ENCODE measurements at regions not wholly inside any gene's neighbourhood (a gene's known extent, or its start where the extent isn't known, plus 50 kb on each side); places are given as distances from the start of the nearest gene placed in this dataset.

DNA sequence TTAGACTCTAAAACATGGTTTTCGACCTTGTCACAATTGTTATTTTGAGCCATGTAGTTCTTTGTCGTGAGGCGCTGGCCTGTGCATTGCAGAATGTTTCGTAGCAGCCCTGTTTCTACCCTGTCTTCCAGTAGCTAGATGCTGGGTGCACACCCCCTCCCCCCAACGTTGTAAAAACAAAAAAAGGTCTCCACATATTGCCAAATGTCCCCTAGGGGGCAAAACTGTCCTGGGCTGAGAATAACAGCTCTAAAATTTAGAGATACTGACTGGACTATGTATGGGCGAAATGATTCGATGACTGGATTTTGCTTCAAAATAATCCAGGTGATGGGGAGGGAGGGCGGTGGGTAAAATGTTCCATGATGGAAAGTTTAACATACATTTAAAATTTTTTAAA is 126.1 kb upstream of the FUT8 start:
- no peak for DNase-seq

DNA sequence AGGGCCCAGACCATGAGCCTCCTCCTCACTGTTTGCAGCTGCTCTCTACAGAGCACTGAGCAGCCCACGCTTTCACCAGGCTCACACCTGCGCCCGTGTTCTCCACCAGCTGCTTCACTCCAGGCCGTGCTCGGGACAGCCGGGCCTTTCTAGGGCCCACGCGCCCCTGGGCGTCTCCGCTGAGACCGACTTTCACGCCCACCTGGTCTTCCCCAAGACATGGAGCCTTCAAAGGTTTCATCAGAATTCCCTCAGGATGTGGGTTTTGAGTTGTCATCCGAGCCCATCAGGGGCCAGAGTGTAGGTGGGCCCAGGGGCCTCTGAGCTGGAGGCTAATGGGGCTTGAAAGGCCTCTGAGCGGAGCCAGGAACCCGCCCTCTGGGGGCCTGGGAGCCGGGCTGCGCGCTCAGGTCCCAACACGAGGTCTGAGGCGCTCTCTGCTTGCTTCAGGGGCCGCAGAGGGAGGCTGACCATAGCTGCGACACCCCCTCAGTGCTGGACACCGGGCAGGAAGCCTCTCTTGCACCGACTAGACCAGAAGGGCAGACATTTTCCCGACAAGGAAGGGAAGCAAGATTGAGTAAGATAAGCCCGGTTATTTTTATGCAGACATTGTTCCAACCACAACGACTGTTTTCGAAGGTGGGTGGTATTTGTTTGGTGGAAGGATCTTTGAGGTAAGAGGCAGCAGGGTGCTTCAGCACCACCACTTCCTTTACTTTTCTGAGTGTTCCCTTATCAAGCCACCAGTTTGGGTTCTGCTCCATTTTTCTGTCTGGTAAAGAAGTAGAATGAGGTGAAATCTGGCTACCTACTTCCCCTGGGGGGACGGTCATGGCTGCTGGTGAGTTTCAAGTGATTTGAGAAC is 125.0 kb upstream of the FUT8 start:
- DNase-seq, result no peak

DNA sequence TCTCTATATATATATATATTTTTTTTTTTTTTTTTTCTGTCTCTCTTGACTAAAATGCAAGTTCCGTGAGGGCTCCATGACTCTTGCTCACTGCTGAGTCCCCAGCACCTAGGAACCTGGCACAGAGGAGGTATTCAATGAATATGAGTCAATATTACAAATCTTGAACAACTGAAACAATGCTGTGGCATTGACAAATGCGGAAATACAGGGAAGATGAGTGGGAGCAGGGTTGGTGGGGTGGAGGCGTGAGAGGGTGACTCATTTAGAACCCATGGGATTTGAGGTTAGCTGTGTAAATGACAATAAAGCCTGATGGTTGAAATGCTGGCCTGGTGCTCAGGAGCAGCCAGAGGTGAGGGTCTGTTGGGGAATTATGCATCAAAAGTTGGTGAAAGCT is 121.7 kb upstream of the FUT8 start:
- no peak for DNase-seq

DNA sequence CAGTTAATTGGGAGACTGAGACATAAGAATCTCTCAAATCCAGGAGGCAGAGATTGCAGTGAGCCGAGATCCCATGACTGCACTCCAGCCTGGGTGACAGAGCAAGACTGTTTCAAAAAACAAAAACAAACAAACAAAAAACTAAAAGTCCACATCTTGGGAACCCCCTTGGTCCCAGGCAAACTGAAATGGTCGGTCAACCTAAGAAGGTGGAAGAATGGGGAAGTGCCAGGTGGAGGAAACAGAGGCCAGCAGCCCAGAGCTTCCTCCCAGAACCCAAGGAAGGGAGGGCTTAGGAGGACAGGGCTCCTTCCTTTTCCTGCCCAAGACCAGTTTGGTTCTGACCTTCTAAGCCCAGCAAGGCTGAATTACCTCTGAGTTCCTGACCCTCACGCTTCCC is 121.0 kb upstream of the FUT8 start:
- no peak for DNase-seq

DNA sequence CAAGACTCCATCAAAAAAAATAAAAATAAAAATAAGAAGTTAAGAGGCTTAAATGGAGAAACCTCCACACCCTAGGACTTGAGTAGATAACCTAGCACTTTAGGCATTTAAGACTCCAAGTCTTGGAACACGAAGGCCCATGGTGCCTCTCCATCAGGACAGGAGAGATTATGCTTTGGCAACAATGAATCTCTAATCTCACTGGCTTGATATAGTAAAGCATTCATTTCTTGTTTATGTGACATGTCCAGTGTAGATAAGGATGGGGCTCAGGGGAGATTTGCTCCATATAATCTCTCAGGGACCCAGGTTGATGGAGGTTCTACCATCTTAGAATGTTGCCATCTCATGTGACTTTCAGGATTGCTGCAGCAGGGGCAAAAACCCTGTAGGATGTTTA is 117.7 kb upstream of the FUT8 start:
- no peak for DNase-seq

DNA sequence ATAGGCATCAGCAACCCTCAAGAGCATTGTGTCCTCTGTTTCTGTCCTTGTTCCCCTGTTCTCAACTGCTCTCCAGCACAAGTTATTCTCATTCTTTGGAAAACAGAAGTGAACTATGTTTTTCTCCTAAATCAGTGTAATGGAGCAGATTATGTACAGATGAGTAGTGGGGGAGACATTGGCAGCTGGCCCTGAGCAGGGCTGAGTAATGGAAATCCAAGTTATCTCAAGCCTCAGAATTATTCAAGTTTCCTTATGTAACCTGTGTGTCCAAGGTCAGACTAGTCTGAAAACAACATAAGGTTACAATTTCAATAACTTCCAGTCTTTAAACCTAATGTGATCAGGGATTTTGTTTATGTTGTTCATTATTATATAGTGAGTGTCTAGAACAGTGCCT is 116.1 kb upstream of the FUT8 start:
- no peak for DNase-seq

DNA sequence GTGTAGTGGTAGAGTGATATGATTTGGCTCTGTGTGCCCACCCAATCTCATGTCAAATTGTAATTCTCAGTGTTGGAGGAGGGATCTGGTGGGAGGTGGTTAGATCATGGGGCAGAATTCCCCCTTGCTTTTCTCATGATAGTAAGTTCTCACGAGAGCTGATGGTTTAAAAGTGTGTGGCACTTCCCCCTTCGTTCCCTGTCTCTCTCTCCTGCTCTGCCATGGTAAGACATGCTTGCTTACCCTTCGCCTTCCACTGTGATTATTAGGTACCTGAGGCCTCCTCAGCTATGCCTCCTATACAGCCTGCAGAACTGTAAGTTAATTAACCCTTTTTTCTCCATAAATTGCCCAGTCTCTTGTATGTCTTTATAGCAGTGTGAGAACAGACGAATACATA is 115.7 kb upstream of the FUT8 start:
- no peak for DNase-seq

DNA sequence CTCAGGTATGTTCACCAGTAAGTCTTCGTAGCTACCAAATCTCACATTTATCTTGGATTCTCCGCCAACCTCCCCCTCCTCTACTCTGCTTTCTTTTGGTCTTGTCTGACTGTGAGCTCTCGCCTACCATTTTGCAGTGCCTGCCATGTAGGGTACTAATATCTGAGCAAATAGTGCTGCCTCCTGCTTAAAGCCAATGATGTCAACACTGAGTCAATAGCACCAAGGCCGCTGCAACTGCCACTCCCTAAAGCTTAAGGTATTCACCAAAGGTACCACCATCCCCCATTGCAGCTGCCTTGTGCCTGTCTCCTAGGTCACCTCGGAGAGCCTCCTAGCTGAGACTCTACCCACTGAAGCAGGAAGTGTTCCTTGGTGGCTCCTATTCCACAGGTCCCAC is 114.8 kb upstream of the FUT8 start:
- no peak for DNase-seq

DNA sequence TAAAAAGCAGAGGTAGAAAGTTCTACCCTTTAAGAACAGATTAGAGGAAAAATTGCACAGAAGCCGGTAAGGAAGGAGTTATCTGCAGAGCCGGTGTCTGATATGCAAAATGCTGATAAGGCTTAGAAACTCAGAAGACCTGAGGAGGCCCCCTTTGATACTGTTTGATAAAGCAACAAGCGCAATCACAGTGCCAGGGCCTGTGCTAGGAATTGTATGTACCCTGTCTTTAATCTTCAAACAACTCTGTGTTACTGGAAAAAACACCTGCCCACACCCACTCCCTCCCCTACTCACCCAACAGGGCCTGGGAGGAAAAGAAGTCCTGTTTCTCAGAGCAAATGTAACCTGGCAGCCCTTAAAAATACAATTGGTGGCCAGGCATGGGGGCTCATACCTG is 112.7 kb upstream of the FUT8 start:
- no peak for DNase-seq

DNA sequence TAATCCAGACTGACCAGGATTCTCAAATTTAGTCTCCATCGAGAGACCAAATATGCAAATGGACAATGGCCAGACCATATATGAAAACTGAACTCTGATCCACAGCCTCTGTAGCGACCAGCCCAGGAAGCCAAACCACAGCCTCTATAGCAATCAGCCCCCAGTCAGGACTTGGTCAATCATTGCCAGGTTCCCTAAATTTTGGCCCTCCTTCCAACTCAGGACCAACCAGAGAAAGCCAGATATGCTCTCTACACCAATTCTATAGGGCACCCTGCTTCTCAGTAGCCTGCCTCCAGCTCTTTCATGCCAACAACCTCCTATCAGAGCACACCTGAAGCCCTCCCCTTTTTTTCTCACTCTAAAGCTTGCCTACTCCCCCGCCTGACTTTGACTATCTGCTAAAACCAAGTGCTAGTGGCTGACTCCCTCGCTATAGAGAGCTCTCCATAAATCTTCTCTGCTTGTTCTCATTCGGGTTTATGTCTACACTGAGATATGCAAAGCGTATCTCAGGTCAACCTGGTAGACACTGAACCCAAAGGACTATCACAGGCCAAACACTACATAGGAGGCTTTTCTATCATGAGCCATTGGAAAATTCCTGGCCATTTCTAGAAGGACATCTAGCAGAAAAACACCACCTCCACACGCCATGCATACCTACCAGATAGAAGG is 110.5 kb upstream of the FUT8 start:
- DNase-seq, result no peak

DNA sequence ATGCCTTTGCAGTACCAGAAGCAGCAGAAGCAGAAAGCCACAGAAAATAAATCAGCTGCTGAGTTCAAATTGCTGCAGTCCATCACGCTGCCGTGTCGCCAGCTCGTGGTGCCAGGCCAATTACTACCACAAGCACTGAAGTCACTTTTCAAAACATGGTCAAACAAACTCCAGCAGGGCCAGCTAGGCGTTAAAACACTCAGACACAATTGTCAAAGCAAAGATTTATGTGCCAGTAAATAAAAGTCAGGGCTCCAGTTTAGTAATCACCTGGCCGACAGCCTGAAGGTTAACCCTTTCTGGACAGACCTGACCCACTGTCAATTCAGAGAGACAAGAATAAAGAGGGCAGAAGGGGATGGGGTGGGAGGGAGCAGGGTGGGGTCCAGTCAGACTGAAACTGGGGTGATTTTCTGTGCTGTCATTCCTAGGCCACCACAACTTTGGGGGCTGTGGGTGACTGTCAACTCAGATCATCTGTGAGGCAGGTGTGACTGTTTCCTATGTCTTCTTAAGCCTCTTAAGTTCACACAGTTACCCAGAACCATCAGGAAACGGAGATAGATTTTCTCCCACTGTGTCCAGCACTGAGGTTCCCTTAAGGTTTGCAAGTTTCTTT is 109.8 kb upstream of the FUT8 start:
- DNase-seq, result no peak

DNA sequence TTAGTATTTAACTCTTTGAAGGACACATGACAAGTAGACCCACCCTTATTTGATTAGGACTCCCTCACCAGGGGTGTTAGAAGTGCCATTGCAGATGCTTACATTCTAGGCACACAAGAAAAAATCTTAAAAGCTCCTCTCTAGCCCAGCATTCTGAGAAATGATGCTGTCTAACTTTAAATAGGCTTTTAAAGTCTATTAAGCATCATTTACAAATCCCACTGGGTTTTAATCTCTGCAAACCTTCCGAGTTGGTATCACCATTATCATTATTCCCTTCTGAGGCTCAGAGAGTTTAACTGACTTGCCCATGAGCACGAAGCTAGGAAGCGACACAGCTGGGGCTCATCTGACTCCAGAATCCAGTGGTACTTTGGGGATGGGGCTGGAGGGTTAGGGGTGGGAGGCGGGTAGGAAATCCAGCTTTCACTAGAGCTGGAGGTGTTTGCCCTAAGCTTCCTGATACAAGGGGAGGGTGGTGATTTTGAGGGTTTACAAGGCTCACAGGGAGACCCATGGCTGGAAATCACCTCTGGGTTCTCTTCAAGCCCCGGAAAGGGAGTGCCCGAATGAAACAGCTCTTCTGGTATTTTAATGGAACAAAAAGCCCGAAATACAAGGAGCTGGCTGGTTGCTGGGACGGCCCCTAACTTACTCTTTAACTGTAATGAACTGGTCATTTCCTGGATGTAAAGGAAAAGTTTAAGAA is 109.2 kb upstream of the FUT8 start:
- no peak for DNase-seq

DNA sequence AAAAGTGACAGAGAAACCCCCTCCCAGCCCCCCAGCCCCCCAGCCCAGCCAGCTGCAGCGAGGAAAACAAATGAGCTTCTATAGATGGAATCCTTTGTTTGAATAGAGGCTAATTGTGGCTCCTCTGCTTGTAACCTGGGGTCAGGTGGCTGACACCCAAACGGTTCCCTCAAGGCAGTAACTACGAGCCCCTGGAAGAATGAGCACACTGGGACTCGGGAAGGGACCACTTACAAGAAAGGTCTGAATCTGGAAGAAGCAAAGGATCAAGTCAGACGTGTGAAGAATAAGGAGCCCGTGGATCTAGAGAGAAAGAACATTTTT is 108.7 kb upstream of the FUT8 start:
- DNase-seq, result no peak

DNA sequence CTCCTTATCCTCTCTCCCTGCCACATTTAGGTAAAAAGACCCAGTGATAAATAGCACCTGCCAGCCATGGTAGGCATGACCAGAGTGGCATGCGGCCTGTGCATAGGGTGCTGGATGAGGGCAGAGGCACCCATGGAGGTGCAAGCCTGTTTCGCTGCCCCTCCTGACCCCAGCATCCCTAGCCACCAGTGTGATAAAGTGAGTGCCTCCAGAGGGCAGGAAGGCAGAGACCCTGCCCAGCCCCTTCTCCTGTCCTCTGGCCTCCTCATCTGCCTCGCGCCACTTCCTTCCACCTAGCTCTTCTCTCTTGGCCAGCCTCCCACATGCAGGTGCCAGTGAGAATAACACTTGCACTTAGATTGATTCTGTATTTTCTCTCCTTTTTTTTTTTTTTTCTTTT is 108.3 kb upstream of the FUT8 start:
- no peak for DNase-seq

DNA sequence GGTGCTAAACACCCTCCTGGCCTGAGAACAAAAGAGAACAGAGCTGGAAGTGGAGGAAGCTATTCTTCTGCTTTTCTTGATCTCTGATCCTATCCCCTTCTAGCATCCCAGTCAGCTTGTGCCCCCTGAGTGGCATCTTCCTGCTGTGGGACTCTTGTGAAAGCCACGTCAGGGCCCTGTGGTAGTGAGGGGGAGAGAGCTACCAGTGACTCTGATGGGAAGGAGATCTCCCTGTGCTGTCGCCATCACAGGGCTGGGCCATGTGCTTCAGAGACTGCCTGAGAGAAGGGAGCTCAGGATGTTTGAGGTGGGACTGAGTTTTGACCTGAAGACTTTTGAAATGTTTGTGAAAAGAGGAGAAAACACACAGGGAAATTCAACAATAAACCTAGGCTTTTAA is 107.6 kb upstream of the FUT8 start:
- no peak for DNase-seq

DNA sequence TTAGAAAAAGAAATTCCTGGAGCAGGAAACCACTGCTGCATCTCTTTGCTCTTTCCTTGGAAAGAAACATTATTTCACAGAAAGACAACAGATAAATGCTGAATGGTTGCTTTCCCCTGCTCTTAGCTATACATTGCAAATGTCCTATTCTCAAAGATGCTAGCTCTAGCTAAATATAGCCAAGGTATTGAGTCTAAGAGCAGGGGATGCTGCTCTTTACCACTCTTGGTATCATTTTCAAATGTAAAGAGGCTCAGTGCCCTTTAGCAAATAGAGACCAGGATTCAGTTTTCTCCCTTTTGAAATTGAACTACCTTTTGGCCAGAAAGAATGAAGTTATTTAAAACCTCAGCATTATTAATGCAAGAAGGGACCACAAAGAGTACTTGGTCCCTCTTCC is 104.0 kb upstream of the FUT8 start:
- DNase-seq, result no peak

DNA sequence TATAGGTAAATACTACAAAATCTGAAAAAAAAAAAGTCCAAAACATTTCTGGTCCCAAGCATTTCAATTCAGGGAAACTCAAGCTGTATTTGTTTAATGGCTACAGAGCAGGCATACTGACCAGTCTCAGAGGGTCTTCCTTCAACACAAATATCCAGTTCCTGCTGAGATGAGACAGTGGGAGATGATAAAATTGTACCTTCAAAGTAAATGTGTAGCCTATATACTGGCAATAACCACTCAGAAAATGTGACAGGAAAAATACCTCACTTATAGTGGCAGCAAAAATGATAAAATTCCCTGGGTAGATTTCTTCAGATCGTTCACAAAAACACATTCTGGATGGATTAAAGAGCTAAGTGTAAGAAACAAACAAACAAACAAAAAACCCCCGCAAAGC is 102.0 kb upstream of the FUT8 start:
- no peak for DNase-seq

DNA sequence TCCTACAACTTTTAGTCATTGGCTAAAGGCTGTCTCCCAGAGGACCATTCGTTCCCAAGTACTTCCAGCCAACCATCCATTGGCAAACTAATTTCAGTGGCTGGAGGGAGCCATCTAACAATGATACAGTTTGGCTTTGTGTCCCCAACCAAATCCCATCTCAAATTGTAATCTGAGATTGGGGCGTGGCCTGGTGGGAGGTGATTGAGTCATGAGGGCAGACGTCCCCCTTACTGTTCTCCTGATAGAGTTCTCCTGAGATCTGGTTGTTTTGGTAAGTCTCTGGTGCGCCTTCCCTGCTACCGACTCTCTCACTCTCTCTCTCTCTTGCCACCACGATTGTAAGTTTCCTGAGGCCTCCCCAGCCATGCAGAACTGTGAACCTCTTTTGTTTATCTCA is 99.7 kb upstream of the FUT8 start:
- DNase-seq, result no peak

DNA sequence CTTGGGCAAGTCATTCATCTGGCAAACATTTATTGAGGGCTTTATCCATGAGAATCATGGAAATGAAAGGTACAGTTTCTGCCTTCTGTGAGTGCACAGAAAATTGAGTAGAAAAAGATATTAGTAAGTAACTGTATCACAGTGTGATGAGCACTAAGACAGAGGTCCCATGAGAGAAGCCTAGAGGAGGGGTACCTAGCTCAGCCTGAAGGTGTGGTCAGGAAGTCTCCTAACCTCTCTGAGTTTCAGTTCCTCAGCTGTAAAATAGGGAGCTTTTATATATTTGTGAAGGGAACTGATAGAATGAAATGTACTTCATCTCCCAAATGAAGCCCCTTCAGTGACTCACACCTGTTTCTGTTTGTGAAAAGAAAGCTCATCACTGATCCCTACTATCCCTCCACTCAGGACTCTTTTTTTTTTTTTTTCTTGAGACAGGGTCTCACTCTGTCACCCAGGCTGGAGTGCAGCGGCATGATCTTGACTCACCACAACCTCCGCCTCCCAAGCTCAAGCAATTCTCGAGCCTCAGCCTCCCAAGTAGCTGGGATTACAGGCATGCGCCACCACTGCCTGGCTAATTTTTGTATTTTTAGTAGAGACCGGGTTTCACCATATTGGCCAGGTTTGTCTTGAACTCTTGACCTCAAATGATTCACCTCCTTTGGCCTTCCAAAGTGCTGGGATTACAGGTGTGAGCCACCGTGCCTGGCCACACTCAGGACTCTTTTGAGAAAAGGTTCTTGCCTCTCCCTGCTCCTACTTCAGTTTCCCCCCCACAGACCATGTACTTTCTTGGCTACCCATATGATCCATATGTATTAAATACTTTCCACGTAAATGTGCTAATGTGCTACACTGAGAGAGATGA is 93.7 kb upstream of the FUT8 start:
- DNase-seq, result no peak

DNA sequence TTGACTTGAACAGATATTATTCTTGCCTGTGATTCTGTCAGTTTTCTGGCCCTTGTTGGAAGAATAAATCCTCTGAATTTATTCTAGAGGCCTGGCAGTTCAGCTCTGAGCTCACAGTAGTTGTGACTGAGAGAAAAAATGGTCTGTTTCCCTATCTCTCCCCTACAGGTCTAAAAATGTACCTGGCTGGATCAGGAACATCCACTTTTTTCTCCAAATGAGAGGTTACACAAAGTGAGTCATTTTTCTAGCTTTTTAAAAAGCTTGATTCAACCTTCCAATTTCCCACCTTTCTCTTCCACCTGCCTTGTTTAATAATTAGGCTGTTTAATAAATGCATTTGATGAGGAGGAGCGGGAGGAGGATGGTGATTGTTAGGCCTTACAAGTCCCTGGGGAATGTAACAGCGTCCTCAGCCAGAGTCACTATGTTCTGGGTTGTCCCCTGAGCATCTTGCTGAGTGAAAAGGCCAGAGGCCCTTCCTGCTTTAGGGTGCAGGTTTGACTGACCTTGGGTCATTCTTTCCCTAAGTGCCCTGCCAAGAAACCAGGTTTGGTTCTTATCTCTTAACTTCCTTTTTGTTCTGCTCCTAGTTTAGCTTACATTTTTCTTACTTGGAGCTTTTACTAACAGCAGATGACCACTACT is 91.7 kb upstream of the FUT8 start:
- no peak for DNase-seq

DNA sequence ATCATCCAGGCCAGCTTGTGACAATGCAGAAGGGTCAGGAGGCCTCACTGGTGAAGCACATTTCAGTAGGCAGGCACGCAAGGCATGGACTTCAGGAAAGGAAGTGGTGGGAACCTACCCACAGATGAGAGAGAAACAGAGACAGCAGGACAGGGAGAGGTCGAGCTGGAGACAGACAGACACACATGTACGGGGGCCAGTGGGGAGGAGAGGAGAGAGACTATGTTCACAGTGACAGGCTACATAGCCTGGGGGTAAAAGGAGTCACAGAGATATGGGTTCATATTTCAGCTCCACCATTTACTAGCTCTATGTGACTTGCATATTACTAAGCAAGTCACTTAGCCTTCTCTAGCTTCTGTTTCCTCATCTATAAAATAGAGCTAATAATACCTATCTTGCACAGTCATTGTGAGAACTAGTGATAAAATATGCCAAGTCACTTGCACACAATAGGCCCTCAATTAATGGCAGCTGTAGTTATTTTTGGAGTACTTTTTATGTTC is 91.1 kb upstream of the FUT8 start:
- no peak for DNase-seq

DNA sequence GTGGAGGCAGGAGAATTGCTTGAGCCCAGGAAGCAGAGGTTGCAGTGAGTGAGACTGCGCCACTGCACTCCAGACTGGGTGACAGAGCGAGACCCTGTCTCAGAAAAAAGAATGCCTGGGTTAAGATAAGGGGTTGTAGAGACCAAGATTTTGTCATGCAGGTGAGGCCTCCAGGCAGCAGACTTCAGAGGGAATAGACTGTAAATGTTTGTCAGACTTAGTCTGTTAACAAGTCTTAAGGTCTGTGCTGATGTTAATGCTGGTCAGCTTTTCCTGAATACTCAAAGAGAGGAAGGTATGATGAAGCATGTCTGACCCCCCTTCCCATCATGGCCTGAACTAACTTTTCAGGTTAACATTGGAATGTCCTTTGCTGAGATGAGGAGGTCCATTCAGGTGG is 83.0 kb upstream of the FUT8 start:
- DNase-seq, result no peak

Measured in NCI-H1436 (cell line).